ENCODE measurements at regions not wholly inside any gene's neighbourhood (a gene's known extent, or its start where the extent isn't known, plus 50 kb on each side); places are given as distances from the start of the nearest gene placed in this dataset.
A peak's percentile ranks its signal among the peaks of the same experiment; 100 is the strongest.

DNA sequence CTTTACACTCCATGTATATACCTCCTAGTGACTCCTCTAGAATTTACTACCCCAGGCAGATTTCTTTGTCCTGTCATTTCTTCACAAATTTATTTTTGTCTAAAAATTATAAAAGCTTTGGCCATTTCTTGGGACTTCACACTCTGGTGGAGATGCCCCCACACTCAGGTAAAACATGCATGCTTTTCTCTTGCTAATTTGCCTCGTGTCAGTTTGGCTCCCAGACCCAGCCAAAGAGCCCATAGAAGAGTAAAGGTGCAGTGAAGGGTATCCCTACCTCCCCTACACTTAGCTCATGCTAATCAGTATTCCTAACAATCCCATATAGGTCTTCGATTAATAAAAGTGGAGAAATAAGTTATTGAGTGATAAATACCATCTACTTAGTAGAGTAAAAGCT is 256.5 kb upstream of the KRR1 start:
- H3K79me2 ChIP-seq (replicated peaks; ENCODE audit: insufficient read depth, low read length): no peaks in the 10 kb centered on the region
- H3K27ac ChIP-seq (ENCODE audit: low read length): no peak overlapping the region
- H3K9ac ChIP-seq (ENCODE audit: low read length): no peak overlapping the region
- no peaks in the 10 kb centered on the region for H3F3A ChIP-seq (ENCODE audit: insufficient read depth, low read length, poor library complexity, severe bottlenecking)
- H3K4me2 ChIP-seq (ENCODE audit: low read length): no peak overlapping the region
- H2AFZ ChIP-seq (ENCODE audit: low read depth, low read length): no peak overlapping the region
- H3K27me3 ChIP-seq (ENCODE audit: insufficient read depth, low read depth, low read length): no peaks in the 10 kb centered on the region
- TF ChIP-seq, protein P1, sequence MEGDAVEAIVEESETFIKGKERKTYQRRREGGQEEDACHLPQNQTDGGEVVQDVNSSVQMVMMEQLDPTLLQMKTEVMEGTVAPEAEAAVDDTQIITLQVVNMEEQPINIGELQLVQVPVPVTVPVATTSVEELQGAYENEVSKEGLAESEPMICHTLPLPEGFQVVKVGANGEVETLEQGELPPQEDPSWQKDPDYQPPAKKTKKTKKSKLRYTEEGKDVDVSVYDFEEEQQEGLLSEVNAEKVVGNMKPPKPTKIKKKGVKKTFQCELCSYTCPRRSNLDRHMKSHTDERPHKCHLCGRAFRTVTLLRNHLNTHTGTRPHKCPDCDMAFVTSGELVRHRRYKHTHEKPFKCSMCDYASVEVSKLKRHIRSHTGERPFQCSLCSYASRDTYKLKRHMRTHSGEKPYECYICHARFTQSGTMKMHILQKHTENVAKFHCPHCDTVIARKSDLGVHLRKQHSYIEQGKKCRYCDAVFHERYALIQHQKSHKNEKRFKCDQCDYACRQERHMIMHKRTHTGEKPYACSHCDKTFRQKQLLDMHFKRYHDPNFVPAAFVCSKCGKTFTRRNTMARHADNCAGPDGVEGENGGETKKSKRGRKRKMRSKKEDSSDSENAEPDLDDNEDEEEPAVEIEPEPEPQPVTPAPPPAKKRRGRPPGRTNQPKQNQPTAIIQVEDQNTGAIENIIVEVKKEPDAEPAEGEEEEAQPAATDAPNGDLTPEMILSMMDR (IDR thresholded peaks at IDR 0.05; ENCODE audit: poor library complexity, severe bottlenecking): no peak
- no peaks in the 10 kb centered on the region for H4K20me1 ChIP-seq (ENCODE audit: insufficient read depth)
- no peaks in the 10 kb centered on the region for H3K9me2 ChIP-seq (ENCODE audit: insufficient read depth, low read length)
- no peak overlapping the region for H3K4me3 ChIP-seq (ENCODE audit: low read length)
- no peaks in the 10 kb centered on the region for H3K9me3 ChIP-seq (ENCODE audit: low read length)
- no peaks in the 10 kb centered on the region for H3K36me3 ChIP-seq (ENCODE audit: insufficient read depth, low read length)

DNA sequence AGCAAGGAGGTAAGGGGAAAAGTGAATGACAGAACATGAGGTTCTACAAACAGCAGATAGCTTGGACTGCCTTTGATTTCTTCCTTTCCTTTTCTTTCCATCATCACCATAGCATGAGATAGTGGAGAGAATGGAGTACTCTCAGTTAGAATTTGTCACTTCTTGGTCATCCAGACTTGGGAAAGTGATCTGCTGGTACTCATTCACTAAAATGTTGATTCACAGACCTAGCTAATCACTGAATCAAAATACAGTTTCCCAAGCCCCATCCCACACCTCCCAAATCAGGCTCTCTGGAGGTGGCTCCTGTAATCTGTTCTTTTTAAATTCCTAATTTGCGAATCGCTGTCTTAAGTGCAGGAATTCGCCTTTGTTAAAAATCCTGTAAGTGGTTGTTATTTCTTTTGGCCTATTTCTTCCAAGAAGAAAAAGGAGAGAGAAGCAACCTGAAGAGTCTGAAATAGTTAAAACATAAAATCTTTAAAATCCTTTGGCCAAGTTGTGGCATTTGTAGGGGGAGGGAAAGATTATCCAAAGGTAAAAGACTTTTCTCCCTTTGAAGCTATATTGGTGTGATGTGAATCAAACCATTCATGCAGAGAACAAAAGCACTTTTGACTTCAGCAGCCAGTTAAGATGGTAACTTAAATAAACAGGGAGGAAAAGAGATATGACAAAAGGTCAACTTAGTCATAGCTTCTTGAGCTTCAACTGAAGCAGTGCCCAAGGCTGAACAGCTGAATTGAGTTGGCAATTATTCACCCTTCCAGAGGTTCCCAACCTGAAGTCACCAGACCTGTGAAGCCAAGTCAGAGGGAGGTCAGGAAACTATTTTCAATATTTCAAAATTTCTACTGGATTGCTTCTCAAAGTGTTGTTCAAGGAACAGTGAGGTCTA is 255.1 kb upstream of the KRR1 start:
- peak overlapping the region; percentile 1 for H3K27ac ChIP-seq (ENCODE audit: low read length)
- H3K79me2 ChIP-seq (replicated peaks; ENCODE audit: insufficient read depth, low read length): no peaks in the 10 kb centered on the region
- no peak overlapping the region for H3K9ac ChIP-seq (ENCODE audit: low read length)
- TF ChIP-seq REST (IDR thresholded peaks at IDR 0.05; ENCODE audit: borderline replicate concordance) (no peak), POLR2AphosphoS5 (IDR thresholded peaks at IDR 0.05) (no peak), EP300 (conservative IDR thresholded peaks at IDR 0.05; ENCODE audit: poor library complexity, severe bottlenecking) (no peak), MXI1 (conservative IDR thresholded peaks at IDR 0.05; ENCODE audit: poor library complexity, severe bottlenecking) (no peak), SMC3 (conservative IDR thresholded peaks at IDR 0.05; ENCODE audit: poor library complexity) (no peak), TAF1 (IDR thresholded peaks at IDR 0.05; ENCODE audit: low read depth) (no peak), EZH2 (IDR thresholded peaks at IDR 0.05; ENCODE audit: borderline replicate concordance, insufficient read depth, low read length, poor library complexity, severe bottlenecking) (no peak), RAD21 (conservative IDR thresholded peaks at IDR 0.05) (no peak)
- TF ChIP-seq, protein P1 (IDR thresholded peaks at IDR 0.05; ENCODE audit: poor library complexity, severe bottlenecking): no peak
- H3K9me2 ChIP-seq (ENCODE audit: insufficient read depth, low read length): no peaks in the 10 kb centered on the region
- no peak overlapping the region for H3K4me2 ChIP-seq (ENCODE audit: low read length)
- no peaks in the 10 kb centered on the region for H3K36me3 ChIP-seq (ENCODE audit: insufficient read depth, low read length)
- no peaks in the 10 kb centered on the region for H3F3A ChIP-seq (ENCODE audit: insufficient read depth, low read length, poor library complexity, severe bottlenecking)
- H3K9me3 ChIP-seq (ENCODE audit: low read length): no peaks in the 10 kb centered on the region
- no peak overlapping the region for H3K4me3 ChIP-seq (ENCODE audit: low read length)
- peak overlapping the region; percentile 11 for H2AFZ ChIP-seq (ENCODE audit: low read depth, low read length)
- H3K27me3 ChIP-seq (ENCODE audit: insufficient read depth, low read depth, low read length): no peaks in the 10 kb centered on the region
- no peaks in the 10 kb centered on the region for H4K20me1 ChIP-seq (ENCODE audit: insufficient read depth)

Measured in neural cell (in vitro differentiated cells).